Stomach (tissue), 8 donors: ENCODE measurements at regions not wholly inside any gene's neighbourhood (a gene's known extent, or its start where the extent isn't known, plus 50 kb on each side); places are given as distances from the start of the nearest gene placed in this dataset.

Source experiments
- DNase-seq, 2 donors: peaks; one replicate each; pipeline versions ENCODE4 v3.0.0 to v3.0.0-alpha.2; 2013 to 2019
- H3K27ac ChIP-seq, 5 donors: fragments of 200-600 bp in 4 of 5; sonication (generic) in 4 of 5; one replicate each; pipeline ENCODE4 v1.5.1; 2013 to 2019; ENCODE audit warnings: mild to moderate bottlenecking in 1 of 5, moderate library complexity in 1 of 5
- H3K27me3 ChIP-seq, 3 donors: fragments of 200-600 bp; sonication (generic); one replicate each; pipeline ENCODE4 v1.5.1; 2017 to 2019; ENCODE audit warnings: mixed run types in 1 of 3
- H3K36me3 ChIP-seq, 4 donors: fragments of 200-600 bp; sonication (generic); 1 replicate in 3 of 4; 2 replicates in 1 of 4; pipeline ENCODE4 v1.5.1; 2016 to 2019
- H3K4me1 ChIP-seq, 4 donors: fragments of 200-600 bp; sonication (generic); one replicate each; pipeline ENCODE4 v1.5.1; 2016 to 2019
- H3K4me3 ChIP-seq, 4 donors: fragments of 200-600 bp; sonication (generic) in 3 of 4; one replicate each; pipeline ENCODE4 v1.5.1; 2016 to 2019; ENCODE audit warnings: mild to moderate bottlenecking in 1 of 4
- H3K9me3 ChIP-seq, 4 donors: fragments of 200-600 bp; sonication (generic); one replicate each; pipeline ENCODE4 v1.5.1; 2016 to 2019
- CTCF ChIP-seq, 7 experiments: fragments of 450-650 bp in 4 of 7; fragments of 200-600 bp in 3 of 7; sonication (generic) in 3 of 7; IDR thresholded peaks; one replicate each; pipeline ENCODE4 v1.5.1; 2016 to 2019; ENCODE audit warnings: antibody characterized with exemption in 7 of 7, control low read depth in 2 of 7, mild to moderate bottlenecking in 1 of 7
- EP300 ChIP-seq: sonication (generic); formaldehyde crosslinking; IDR thresholded peaks from one replicate; pipeline ENCODE4 v1.6.1; 2017; ENCODE audit warnings: antibody characterized with exemption
- POLR2A ChIP-seq, 4 donors: fragments of 450-650 bp; IDR thresholded peaks; one replicate each; pipeline ENCODE4 v1.6.1; 2016; ENCODE audit warnings: antibody characterized with exemption in 4 of 4, control low read depth in 2 of 4, mild to moderate bottlenecking in 1 of 4, moderate library complexity in 1 of 4
- POLR2AphosphoS5 ChIP-seq, 3 donors: sonication (generic); formaldehyde crosslinking; IDR thresholded peaks; one replicate each; pipeline ENCODE4 v1.6.1; 2016; ENCODE audit warnings: antibody characterized with exemption in 3 of 3
- WGBS, 5 donors: extraction: QIAGEN DNeasy Blood & Tissue Kit in 3 of 5; methylation state at CpG; one replicate each; pipeline versions ENCODE4 v1.1.5 to v1.1.7; 2013 to 2018; 5-methylcytosine and 5-hydroxymethylcytosine counted together
- intact Hi-C: fragments of 100-400 bp; cut with DNase I; formaldehyde crosslinking; loops from one replicate; pipeline ENCODE4 v1.15.1; 2023; ENCODE audit warnings: low total_unique reads
- donor health status: healthy with polysubstance abuse.
- donor health status: Bipolar disorder and iron deficiency.
- donor health status: healthy.

DNA sequence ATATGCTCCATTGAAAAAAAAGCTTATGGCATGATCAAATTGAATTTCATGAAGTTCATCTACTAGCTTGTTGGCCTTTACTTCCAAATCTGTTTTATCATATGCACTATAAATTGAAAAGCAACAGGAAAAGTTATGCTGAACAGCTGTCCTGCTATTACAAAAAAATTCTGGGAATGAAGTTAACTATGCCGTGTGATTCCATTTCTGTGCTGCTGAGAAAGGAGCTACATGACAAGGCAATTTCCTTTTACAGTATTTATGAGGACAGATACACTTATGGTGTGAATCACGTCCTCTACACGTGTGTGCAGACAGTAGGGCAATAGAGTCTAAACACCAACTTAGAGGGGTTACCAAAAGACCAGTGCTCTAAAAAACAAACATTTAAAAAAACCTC, 426.5 kb upstream of the AKR1E2 start:
- TF ChIP-seq CTCF (IDR thresholded peaks at IDR 0.05) = no peak
- no peak for TF ChIP-seq POLR2AphosphoS5 (IDR thresholded peaks at IDR 0.05)
- TF ChIP-seq POLR2A (IDR thresholded peaks at IDR 0.05) = no peak
- no peak for TF ChIP-seq EP300
- no peaks in the 10 kb centered on the region for H3K9me3 ChIP-seq
- intact Hi-C loops = no loop called here
- no peaks in the 10 kb centered on the region for H3K4me1 ChIP-seq
- peak in 1 of 2 donors; percentile 29 for DNase-seq
- WGBS, 5 donors = 70 to 90% (median 86%) methylated on average over 3 of the region's 3 CpGs
- H3K27ac ChIP-seq = no peak overlapping the region
- no peak overlapping the region for H3K4me3 ChIP-seq
- no peaks in the 10 kb centered on the region for H3K27me3 ChIP-seq
- H3K36me3 ChIP-seq = no peaks in the 10 kb centered on the region

DNA sequence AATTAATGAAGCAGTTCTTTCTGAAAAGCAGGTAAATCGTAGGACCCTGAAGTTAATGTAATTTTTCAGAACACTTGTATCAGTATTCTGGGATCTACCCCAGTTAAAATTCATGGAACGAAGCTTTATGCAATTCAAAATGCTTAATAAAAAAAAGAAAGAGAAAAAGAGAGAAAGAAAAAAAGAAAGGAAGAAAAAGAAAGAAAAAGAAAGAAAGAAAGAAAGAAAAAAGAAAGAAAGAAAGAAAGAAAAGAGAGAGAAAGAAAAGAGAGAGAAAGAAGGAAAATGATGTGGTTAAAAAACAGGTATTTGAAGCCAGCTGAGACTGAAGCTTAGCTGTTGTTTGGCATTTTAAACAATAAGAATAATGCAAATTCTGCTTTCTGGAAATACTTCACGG, 427.4 kb upstream of the AKR1E2 start:
- intact Hi-C loops = no loop called here
- 88 to 96% (median 90%) methylated on average over 3 of the region's 3 CpGs for WGBS, 5 donors

GRCh38 chr10:4397337-4397736, 428.7 kb upstream of the AKR1E2 start:
- Histone ChIP-seq H3K36me3 (no peaks in the 10 kb centered on the region), H3K9me3 (no peaks in the 10 kb centered on the region), H3K4me1 (no peaks in the 10 kb centered on the region), H3K4me3 (no peak overlapping the region), H3K27ac (no peak overlapping the region), H3K27me3 (no peaks in the 10 kb centered on the region)
- intact Hi-C loops = no loop called here
- TF ChIP-seq POLR2A (IDR thresholded peaks at IDR 0.05) (no peak), CTCF (IDR thresholded peaks at IDR 0.05) (no peak), POLR2AphosphoS5 (IDR thresholded peaks at IDR 0.05) (no peak), EP300 (no peak)
- WGBS, 5 donors = 24 to 60% (median 48%) methylated on average over 3 of the region's 3 CpGs
- peak in 1 of 2 donors; percentile 15 for DNase-seq

More for the DNA sequence above, 427.4 kb upstream of the AKR1E2 start:
- Histone ChIP-seq H3K27me3 (no peaks in the 10 kb centered on the region), H3K36me3 (no peaks in the 10 kb centered on the region), H3K9me3 (no peaks in the 10 kb centered on the region), H3K27ac (no peak overlapping the region), H3K4me3 (no peak overlapping the region), H3K4me1 (no peaks in the 10 kb centered on the region)
- DNase-seq = no peak
- TF ChIP-seq CTCF (IDR thresholded peaks at IDR 0.05) = no peak
- TF ChIP-seq POLR2AphosphoS5 (IDR thresholded peaks at IDR 0.05) = no peak
- TF ChIP-seq EP300 = no peak
- TF ChIP-seq POLR2A (IDR thresholded peaks at IDR 0.05) = no peak

- intact Hi-C loops = no loop called here
Observed at GRCh38 chr10:4396401-4397283, 429.4 kb upstream of the AKR1E2 start.

More at GRCh38 chr10:4396401-4397283, 429.4 kb upstream of the AKR1E2 start:
- TF ChIP-seq POLR2A (IDR thresholded peaks at IDR 0.05) (no peak), POLR2AphosphoS5 (IDR thresholded peaks at IDR 0.05) (no peak), CTCF (IDR thresholded peaks at IDR 0.05) (no peak), EP300 (no peak)
- H3K27ac ChIP-seq = no peak overlapping the region
- no peaks in the 10 kb centered on the region for H3K27me3 ChIP-seq
- 86 to 89% (median 88%) methylated on average over 9 of the region's 9 CpGs for WGBS, 5 donors
- peak in 1 of 2 donors; percentile 14 for DNase-seq
- H3K9me3 ChIP-seq = no peaks in the 10 kb centered on the region
- no peaks in the 10 kb centered on the region for H3K36me3 ChIP-seq
- no peaks in the 10 kb centered on the region for H3K4me1 ChIP-seq
- H3K4me3 ChIP-seq = no peak overlapping the region
